Activated naive CD8-positive, alpha-beta T cell treated with anti-CD3 and anti-CD28 coated beads for 36 hours (primary cell): ENCODE measurements at regions not wholly inside any gene's neighbourhood (a gene's known extent, or its start where the extent isn't known, plus 50 kb on each side); places are given as distances from the start of the nearest gene placed in this dataset.

Source experiments
- DNase-seq: peaks from one replicate; pipeline ENCODE4 v3.0.0; 2021
- H3K27ac Mint-ChIP-seq: one replicate; pipeline ENCODE4 v1.8.0; 2022; ENCODE audit warnings: mild to moderate bottlenecking, moderate library complexity, mixed read lengths
- H3K27me3 Mint-ChIP-seq: one replicate; pipeline ENCODE4 v1.8.0; 2022; ENCODE audit warnings: mild to moderate bottlenecking, mixed read lengths
- H3K36me3 Mint-ChIP-seq: one replicate; pipeline ENCODE4 v1.8.0; 2021; ENCODE audit warnings: mild to moderate bottlenecking, mixed read lengths
- H3K4me1 Mint-ChIP-seq: one replicate; pipeline ENCODE4 v1.8.0; 2021; ENCODE audit warnings: mixed read lengths
- H3K4me3 Mint-ChIP-seq: one replicate; pipeline ENCODE4 v1.8.0; 2022; ENCODE audit warnings: mild to moderate bottlenecking, moderate library complexity, mixed read lengths
- H3K9me3 Mint-ChIP-seq: one replicate; pipeline ENCODE4 v1.8.0; 2022; ENCODE audit warnings: mixed read lengths

DNA sequence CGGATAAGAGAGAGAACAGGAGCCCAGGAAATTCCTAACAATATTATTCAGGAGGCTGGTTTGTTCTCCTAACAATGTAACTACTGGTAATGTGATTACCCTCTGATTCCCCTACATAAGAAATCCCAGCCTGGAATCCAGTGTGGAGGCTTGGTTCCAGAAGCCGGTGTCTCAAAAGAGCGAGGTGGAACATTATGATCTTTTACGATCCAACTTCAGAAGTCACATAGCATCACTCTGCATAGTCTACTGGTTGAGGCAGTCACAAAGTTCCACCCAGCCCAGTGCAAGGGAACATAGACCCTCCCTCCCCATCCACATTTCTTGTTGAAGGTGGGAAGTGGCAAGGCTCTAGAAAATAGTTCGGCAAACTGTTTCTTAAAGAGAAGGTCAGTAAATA, 81.6 kb upstream of the GALNT15 start:
- Mint-ChIP-seq H3K27ac (no peak overlapping the region), H3K4me1 (no peaks in the 10 kb centered on the region), H3K27me3 (peaks cover 4% of the 10 kb centered on the region), H3K9me3 (no peaks in the 10 kb centered on the region), H3K4me3 (no peak overlapping the region), H3K36me3 (no peaks in the 10 kb centered on the region)
- DNase-seq: no peak

- H3K27me3 Mint-ChIP-seq: peaks cover 14% of the 10 kb centered on the region
- H3K9me3 Mint-ChIP-seq: peaks cover 3% of the 10 kb centered on the region
- no peak for DNase-seq
- H3K27ac Mint-ChIP-seq: no peak overlapping the region
- H3K4me1 Mint-ChIP-seq: no peaks in the 10 kb centered on the region
- no peaks in the 10 kb centered on the region for H3K36me3 Mint-ChIP-seq
- no peak overlapping the region for H3K4me3 Mint-ChIP-seq
Observed at GRCh38 chr3:16101295-16102186, 72.9 kb upstream of the GALNT15 start.

GRCh38 chr3:16102187-16102561, 72.3 kb upstream of the GALNT15 start:
- DNase-seq: no peak
- peaks cover 3% of the 10 kb centered on the region for H3K9me3 Mint-ChIP-seq
- no peaks in the 10 kb centered on the region for H3K36me3 Mint-ChIP-seq
- no peak overlapping the region for H3K27ac Mint-ChIP-seq
- peaks cover 14% of the 10 kb centered on the region for H3K27me3 Mint-ChIP-seq
- H3K4me3 Mint-ChIP-seq: no peak overlapping the region
- H3K4me1 Mint-ChIP-seq: no peaks in the 10 kb centered on the region

DNA sequence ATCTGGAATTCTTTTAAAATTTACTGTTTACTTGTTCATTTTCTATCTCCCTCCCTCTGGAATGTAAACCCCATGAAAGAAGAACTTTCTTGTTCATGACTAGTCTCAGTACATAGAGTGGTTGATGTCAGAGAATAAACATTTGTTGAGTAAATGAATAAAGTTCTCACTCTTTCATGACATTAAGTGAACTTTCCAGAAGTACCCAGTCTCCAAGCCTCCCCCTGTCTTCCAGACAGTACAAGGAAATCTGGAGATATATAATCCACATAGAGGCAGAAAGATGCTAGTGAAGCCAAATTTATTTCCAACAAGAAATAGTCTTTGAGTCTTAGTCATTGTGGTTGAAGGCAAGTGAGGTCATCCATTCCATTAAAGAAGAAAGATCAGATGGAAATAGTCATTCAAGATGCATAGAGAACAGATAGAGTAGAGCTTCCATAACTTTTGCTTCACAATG, 71.5 kb upstream of the GALNT15 start:
- no peak overlapping the region for H3K27ac Mint-ChIP-seq
- no peaks in the 10 kb centered on the region for H3K4me1 Mint-ChIP-seq
- H3K36me3 Mint-ChIP-seq: no peaks in the 10 kb centered on the region
- peaks cover 14% of the 10 kb centered on the region for H3K27me3 Mint-ChIP-seq
- DNase-seq: no peak
- H3K4me3 Mint-ChIP-seq: no peak overlapping the region
- peaks cover 3% of the 10 kb centered on the region for H3K9me3 Mint-ChIP-seq

DNA sequence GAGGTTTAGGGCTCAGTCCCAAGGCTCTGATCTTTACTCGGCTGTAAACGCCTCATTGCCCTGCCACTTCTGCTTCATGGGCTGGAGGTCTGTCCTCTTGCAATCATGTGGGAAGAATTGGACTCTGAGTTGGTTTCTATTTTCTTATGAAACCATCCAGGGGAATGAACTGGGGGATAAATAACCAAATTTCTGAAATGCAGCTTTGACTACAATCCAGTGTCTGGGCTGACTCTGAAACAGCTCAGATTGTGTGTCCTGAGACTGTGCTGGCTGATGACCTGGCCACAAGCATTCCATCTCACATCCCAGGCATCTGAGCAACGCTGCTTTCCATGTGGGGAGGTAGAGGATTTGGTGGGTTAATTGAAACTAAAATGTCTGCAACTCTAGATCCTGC, 71.0 kb upstream of the GALNT15 start:
- Mint-ChIP-seq H3K4me1 (no peaks in the 10 kb centered on the region), H3K36me3 (no peaks in the 10 kb centered on the region), H3K27ac (no peak overlapping the region), H3K27me3 (peaks cover 14% of the 10 kb centered on the region), H3K4me3 (no peak overlapping the region), H3K9me3 (peaks cover 3% of the 10 kb centered on the region)
- no peak for DNase-seq

- H3K27me3 Mint-ChIP-seq: peaks cover 14% of the 10 kb centered on the region
- peaks cover 3% of the 10 kb centered on the region for H3K9me3 Mint-ChIP-seq
- no peak overlapping the region for H3K4me3 Mint-ChIP-seq
- no peak for DNase-seq
- H3K36me3 Mint-ChIP-seq: no peaks in the 10 kb centered on the region
- H3K4me1 Mint-ChIP-seq: no peaks in the 10 kb centered on the region
- no peak overlapping the region for H3K27ac Mint-ChIP-seq
Observed at GRCh38 chr3:16104156-16104555, 70.3 kb upstream of the GALNT15 start.

GRCh38 chr3:16106050-16106449, 68.4 kb upstream of the GALNT15 start:
- peaks cover 14% of the 10 kb centered on the region for H3K27me3 Mint-ChIP-seq
- DNase-seq: no peak
- no peaks in the 10 kb centered on the region for H3K4me1 Mint-ChIP-seq
- peaks cover 3% of the 10 kb centered on the region for H3K9me3 Mint-ChIP-seq
- H3K36me3 Mint-ChIP-seq: no peaks in the 10 kb centered on the region
- no peak overlapping the region for H3K4me3 Mint-ChIP-seq
- H3K27ac Mint-ChIP-seq: no peak overlapping the region

- no peak for DNase-seq
- peaks cover 3% of the 10 kb centered on the region for H3K9me3 Mint-ChIP-seq
- H3K27me3 Mint-ChIP-seq: peaks cover 5% of the 10 kb centered on the region
- no peak overlapping the region for H3K4me3 Mint-ChIP-seq
- no peak overlapping the region for H3K27ac Mint-ChIP-seq
- no peaks in the 10 kb centered on the region for H3K36me3 Mint-ChIP-seq
- H3K4me1 Mint-ChIP-seq: no peaks in the 10 kb centered on the region
Observed at GRCh38 chr3:16108424-16108823, 66.1 kb upstream of the GALNT15 start.

DNA sequence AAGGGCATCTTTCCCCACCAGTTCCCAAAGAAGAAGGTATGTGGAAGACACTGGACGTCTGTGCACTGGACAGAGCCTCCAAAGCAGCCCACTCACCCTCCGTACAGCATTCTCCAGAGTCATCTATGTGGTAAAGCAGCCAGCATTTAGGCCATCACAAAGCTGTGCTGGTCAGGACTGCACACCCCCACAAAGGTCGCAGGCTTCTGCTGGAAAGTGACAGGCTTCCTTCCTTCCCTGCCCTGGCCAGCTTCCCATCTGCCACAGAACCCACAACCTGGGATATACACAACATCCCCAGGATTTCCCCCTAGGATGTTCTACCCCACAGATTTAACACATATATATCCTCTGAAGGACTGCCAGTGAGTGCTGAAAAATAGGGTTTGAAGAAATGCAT, 64.6 kb upstream of the GALNT15 start:
- DNase-seq: no peak
- H3K27ac Mint-ChIP-seq: no peak overlapping the region
- H3K4me1 Mint-ChIP-seq: no peaks in the 10 kb centered on the region
- no peak overlapping the region for H3K4me3 Mint-ChIP-seq
- peaks cover 4% of the 10 kb centered on the region for H3K27me3 Mint-ChIP-seq
- H3K9me3 Mint-ChIP-seq: peaks cover 3% of the 10 kb centered on the region
- H3K36me3 Mint-ChIP-seq: no peaks in the 10 kb centered on the region

- Mint-ChIP-seq H3K9me3 (peaks cover 3% of the 10 kb centered on the region), H3K4me3 (no peak overlapping the region), H3K36me3 (no peaks in the 10 kb centered on the region), H3K27ac (no peak overlapping the region), H3K27me3 (no peaks in the 10 kb centered on the region), H3K4me1 (no peaks in the 10 kb centered on the region)
- no peak for DNase-seq
Observed at GRCh38 chr3:16112910-16113504, 61.5 kb upstream of the GALNT15 start.

GRCh38 chr3:16113704-16114103, 60.8 kb upstream of the GALNT15 start:
- Mint-ChIP-seq H3K36me3 (no peaks in the 10 kb centered on the region), H3K9me3 (peaks cover 3% of the 10 kb centered on the region), H3K4me3 (no peak overlapping the region), H3K27me3 (no peaks in the 10 kb centered on the region), H3K27ac (no peak overlapping the region), H3K4me1 (no peaks in the 10 kb centered on the region)
- DNase-seq: no peak

GRCh38 chr3:16114429-16114828, 60.1 kb upstream of the GALNT15 start:
- H3K27me3 Mint-ChIP-seq: no peaks in the 10 kb centered on the region
- H3K4me1 Mint-ChIP-seq: no peaks in the 10 kb centered on the region
- no peak overlapping the region for H3K4me3 Mint-ChIP-seq

GRCh38 chr3:16114930-16115329, 59.5 kb upstream of the GALNT15 start:
- DNase-seq: no peak
- Mint-ChIP-seq H3K27ac (no peak overlapping the region), H3K4me1 (no peaks in the 10 kb centered on the region), H3K9me3 (peaks cover 3% of the 10 kb centered on the region), H3K36me3 (no peaks in the 10 kb centered on the region), H3K27me3 (no peaks in the 10 kb centered on the region), H3K4me3 (no peak overlapping the region)

More at GRCh38 chr3:16114429-16114828, 60.1 kb upstream of the GALNT15 start:
- Mint-ChIP-seq H3K9me3 (peaks cover 3% of the 10 kb centered on the region), H3K27ac (no peak overlapping the region), H3K36me3 (no peaks in the 10 kb centered on the region)
- no peak for DNase-seq

DNA sequence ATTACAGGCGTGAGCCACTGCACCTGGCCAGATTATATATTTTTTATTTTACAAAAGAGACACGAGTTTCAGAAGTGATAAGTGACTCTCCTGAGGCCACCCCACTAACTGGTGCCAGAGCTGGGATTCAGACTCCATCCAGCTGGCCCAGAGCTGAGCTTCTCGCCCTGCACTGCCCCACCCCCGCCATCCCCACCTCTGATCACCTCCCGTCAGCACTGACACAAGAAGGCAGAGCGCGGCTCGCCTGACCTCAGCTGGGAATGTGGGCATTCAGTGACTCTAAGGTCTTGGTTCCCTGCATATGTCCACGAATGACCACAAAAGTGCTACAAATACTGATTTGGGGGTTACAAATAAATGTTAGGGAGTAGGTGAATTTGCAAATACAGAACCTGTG, 56.1 kb upstream of the GALNT15 start:
- Mint-ChIP-seq H3K27me3 (no peaks in the 10 kb centered on the region), H3K27ac (no peak overlapping the region), H3K4me3 (no peak overlapping the region), H3K4me1 (no peaks in the 10 kb centered on the region), H3K36me3 (no peaks in the 10 kb centered on the region), H3K9me3 (no peaks in the 10 kb centered on the region)
- DNase-seq: no peak

- no peak for DNase-seq
- H3K9me3 Mint-ChIP-seq: no peaks in the 10 kb centered on the region
- H3K4me3 Mint-ChIP-seq: no peak overlapping the region
Observed at GRCh38 chr3:16119887-16120286, 54.6 kb upstream of the GALNT15 start.

DNA sequence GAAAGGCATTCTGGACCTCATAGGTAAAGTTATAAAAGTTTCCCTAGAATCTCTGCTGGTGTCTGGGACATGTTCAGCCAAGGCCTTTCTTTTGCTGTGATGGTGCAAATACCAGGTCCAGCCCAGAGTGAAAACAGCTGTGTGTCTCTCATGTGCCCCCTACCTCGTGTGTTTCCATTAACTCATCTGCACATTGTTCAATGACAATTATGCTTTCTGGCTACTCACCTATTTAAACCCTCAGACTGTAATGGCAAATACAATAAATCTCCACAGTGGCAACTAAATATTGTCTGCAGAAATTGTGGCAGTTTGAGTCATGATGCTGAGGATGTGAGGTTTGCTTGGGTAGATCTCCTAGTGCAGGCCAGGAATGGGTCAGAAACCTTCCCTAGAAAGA, 53.1 kb upstream of the GALNT15 start:
- H3K4me3 Mint-ChIP-seq: no peak overlapping the region
- H3K27ac Mint-ChIP-seq: no peak overlapping the region
- no peaks in the 10 kb centered on the region for H3K4me1 Mint-ChIP-seq
- no peaks in the 10 kb centered on the region for H3K9me3 Mint-ChIP-seq
- H3K27me3 Mint-ChIP-seq: no peaks in the 10 kb centered on the region
- H3K36me3 Mint-ChIP-seq: no peaks in the 10 kb centered on the region
- DNase-seq: no peak

More at GRCh38 chr3:16119887-16120286, 54.6 kb upstream of the GALNT15 start:
- Mint-ChIP-seq H3K4me1 (no peaks in the 10 kb centered on the region), H3K27me3 (no peaks in the 10 kb centered on the region), H3K27ac (no peak overlapping the region), H3K36me3 (no peaks in the 10 kb centered on the region)
